ENCODE measurements at regions not wholly inside any gene's neighbourhood (a gene's known extent, or its start where the extent isn't known, plus 50 kb on each side); places are given as distances from the start of the nearest gene placed in this dataset.
A peak's percentile ranks its signal among the peaks of the same experiment; 100 is the strongest.
"Not testable (repeated sequence)": the region's sequence is repeated elsewhere in the genome, so short reads cannot be mapped to it uniquely, and the experiment has no call there.

- peak; percentile 64 for DNase-seq
These were observed 99.9 kb downstream of the ANKRD18B start for GRCh38 chr9:33623658-33624586.

GRCh38 chr9:33628318-33628717 lies 104.3 kb downstream of the ANKRD18B start:
- DNase-seq, result not testable (repeated sequence)

GRCh38 chr9:33628865-33629410 lies 104.9 kb downstream of the ANKRD18B start:
- DNase-seq, result peak; percentile 47

DNA sequence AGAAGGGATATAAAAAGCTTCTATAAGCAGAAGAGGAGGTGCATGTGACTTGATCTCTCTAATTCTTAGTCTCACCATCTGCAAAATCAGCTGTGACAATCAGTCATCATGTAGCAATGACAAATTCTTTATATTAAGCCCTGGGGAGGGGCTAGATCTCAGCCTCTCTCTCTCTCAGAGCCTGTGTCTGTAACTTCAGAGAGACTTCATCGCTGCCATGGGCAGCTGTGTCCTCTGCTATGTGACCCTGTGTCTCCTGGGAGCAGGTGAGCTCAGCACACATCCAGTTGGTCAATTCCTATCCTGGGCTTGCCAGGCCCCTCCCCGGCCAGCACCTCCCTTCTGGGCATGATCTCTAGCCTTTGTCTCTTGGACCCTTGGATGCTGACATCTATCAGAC lies 109.6 kb downstream of the ANKRD18B start:
- no peak for DNase-seq

GRCh38 chr9:33637881-33638280 lies 113.8 kb downstream of the ANKRD18B start:
- no peak for DNase-seq

DNA sequence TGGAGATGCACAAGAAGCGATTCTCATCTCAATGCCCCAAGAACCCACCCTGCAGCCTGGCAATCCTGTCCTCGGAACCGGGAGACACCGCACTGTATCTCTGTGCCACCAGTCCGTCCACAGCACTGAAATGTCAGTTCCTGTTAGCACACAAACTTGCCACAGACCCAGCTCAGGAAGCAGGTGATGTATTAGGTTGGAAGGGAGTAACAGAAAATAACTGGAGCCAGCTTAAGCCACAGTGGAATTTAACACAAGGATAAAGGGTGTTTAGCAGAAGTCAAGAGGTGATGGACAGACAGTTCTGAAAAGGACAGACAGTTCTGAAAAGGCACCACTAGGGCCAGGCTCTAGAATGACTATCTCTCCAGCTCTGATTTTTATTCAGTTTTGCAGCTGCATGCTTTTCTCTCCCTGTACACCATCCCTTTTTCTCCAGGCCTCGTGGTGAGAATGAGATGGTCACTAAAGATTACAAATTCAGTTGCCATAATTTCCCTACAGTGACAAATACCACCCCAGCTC lies 114.4 kb downstream of the ANKRD18B start:
- no peak for DNase-seq

DNA sequence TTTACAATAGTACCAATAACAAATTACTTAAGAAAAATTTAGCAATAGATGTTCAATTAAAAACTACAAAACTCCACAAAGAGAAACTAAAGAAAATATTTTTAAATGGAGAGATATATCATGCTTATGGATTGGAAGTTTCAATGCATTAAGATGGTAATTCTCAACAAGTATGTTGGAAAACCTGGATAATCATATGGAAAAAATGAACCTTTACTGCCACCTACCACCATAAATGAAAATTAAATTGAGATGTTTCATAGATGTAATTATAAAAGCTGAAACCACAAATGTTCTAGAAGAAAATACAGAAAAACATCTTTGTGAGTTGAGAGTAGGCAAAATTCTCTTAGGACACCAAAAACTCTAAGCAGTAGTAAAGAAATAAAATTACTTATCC lies 121.7 kb downstream of the ANKRD18B start:
- no peak for DNase-seq

DNA sequence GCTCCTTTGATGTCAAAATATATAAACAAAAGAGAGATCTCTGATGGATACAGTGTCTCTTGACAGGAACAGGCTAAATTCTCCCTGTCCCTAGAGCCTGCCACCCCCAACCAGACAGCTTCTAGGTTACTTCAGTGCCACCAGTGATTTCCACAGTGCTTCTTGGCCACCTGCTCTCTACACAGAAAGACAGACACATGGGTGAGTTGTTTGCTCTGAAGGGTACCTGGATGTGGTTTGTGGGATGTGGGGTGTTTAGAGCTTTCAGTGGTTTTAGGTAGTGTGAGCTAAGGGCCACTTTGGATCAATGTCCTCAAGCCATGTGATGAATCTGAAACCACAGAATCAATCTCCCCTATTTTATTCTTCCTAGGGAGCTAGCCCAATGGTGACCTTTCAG lies 125.4 kb downstream of the ANKRD18B start:
- DNase-seq, result no peak

DNA sequence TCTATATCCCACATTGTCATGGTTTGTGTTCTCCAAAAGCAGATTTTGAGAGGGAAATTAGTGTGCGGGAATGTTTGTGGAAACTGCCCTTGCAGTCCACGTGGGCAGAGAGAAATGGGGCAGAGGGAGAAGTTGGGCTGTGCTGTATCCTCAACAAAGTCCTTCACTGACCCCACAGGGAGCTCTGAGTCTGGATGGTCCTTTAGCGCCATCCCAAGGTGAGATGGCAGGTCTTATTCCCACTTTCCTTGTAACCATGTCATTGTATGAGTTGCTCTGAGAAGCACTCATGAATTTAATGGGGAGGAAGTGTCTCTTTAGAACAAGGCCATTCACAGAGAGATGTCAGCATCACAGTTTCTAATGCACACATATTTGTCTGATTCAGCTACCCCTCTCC lies 127.1 kb downstream of the ANKRD18B start:
- no peak for DNase-seq

DNA sequence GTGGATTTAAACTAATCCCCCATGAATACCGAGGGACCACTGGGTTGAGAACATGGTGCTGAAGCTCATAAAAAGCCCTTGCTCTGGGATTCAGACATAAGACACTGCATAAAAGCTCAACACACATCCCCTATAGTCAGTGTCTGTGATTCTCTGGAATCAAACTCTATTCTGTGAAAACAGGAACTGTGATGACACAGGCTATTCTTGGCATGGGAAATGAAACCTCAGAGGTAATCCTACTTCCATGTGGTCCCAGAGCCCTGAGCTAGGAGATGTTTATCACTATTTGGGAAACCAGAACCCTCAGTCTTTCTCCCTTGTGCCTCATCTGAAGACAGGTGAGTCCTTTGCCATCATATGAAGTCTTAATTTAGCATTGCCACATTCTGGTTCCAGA lies 135.4 kb upstream of the PRSS3 start:
- DNase-seq, result no peak

DNA sequence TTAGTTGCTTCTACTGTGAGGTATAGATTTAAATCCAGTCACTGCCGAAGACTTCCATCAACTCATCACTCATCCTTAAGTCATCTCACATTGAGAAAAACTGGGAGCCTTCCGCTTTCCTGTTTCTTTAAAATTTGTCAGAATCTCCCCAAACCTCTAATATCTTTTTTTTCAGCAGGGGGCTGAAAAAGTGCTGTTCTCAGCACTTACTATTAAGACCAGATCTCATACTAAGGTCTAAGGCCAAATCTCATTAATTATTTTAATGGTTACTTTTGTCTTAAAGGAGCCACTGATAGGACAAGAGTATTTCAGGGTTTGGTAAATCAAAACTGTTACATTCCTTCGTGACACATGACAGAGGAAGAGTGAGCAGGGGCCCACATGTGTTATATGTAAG lies 134.6 kb upstream of the PRSS3 start:
- no peak for DNase-seq

DNA sequence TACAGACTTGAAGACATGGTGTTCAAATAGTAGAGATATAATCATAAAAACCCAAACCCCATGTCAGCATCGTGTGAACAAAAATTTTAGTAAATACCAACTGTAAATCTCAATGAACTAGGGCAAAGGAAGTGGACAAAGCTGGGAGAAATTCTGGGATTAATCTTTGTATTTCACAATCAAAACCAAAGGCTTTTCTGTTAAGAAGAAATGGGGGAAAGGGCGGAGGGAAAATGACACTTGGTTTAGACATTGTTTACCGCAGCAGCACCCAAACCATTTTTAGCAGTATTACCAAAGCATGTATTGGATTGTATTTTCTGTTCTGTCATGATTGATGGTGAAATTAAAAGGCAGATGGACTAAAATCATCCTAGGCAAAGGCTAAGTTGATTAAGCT lies 134.2 kb upstream of the PRSS3 start:
- DNase-seq, result no peak

DNA sequence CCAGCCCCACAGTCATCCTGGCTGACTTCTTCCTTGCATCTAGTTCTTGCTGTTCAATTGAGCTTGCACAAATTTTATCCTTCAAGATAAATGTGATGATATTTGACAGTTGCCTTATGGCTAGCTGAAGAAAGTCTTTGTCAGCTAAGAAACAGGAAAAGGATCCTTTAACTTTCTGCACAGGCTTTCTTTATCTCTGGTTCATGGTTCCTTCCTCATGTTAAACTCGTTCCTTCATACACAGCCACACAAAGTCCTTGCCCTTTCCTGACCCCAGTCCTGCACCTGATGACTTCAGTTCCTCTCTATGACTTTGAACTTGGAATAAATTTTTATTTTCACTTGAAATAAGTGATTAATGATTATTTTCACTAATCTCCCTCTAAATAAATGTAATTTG lies 132.5 kb upstream of the PRSS3 start:
- DNase-seq, result no peak

DNA sequence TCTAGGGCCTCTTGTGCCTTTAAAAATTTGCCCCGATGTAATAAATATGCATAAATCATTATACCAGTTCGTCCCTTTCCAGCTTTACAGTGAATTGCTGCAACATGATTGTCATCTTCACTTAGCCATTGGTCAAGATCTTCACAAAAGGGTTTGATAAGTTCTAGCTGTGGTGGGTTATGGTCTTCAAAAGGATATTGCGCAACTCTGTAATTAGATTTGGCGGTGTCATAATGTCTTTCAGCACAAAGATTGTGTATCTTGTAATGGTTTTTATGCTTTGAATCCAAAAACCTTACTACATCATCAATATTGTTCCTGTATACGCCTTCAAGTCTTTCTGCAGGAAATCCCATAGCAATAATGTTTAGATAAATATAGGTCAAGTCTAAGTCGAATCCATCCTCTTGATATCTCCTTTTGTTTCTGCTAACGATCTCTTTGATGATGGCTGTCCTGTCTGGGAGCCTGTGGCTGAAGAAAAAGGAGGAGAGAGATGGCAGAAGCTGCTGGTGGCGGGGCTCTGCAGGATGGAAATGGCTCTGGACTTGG lies 119.1 kb upstream of the PRSS3 start:
- not testable (repeated sequence) for DNase-seq

DNA sequence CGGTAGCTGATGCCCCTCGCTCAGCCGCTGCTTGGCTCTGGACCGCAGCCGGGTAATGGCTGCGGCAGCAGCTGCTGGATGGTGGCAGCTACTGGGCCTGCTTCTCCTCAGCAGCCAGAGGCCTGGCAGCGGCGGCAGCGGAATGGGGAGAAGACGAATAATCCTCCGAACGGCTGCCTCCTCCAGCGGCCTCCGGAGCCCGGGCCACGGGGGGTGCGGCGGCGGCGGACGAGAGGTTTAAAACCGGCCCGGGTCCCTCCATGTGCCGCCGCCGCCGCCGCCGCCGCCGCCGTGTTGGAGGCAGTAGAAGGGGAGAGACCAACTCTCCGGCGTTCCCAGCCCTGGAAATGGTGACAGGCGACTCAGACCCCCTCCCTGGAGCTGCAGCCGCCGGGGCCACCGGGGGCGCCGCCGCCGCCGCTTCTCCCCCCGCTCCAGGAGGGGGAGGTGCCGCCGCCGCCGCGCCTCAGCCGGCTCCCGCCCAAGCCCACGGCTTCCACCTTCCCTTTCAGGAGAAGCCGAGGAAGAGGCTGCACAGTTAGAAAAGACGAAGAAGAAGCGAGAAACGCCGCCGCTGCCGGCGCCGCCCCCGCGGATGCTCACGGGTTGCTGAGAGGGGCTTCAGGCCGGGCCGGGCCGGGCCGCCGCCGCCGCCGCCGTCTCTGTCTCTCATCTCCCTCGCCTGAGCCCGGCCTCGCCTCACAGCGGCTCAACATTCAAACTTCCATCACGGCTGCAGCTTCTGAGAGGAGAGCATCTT lies 118.4 kb upstream of the PRSS3 start:
- peak; percentile 19 for DNase-seq

- DNase-seq, result no peak
These were observed 117.9 kb upstream of the PRSS3 start for GRCh38 chr9:33677506-33677809.

DNA sequence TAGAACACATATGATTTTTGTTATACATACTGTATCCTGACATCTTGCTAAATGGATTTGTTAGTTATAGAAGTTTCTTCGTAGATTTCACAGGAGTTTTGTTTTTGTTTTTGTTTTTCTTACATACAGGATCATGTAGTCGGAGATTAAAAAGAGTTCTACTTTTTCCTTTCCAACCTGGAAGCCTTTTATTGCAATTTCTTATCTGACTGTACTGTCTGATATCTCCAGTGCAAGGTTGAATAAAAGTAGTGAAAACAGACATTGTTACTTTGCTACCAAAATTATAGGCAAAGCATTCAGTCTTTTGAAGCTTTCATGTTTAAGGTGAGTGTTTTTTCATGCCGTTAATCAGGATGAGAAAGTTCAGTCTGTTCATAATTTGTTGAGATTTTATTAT lies 117.4 kb upstream of the PRSS3 start:
- DNase-seq, result no peak

DNA sequence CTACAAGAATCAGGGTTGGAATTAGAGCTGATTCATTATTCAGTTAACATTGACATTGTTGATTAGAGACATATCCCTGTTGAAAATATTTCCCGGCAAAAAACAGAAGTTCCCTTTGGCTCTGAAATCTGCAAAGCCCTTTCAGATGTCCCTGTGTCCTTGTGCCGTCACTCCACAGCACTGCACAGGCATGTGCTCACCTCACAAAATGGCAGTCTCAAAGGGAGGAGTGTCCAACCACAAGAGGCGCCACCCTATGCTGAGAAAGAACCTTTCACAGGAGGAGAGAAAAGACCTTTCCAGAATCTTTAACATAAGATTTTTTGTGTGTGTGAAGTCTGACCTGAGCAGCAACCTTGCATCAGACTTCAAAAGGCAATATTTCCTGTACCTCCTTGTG lies 112.8 kb upstream of the PRSS3 start:
- DNase-seq, result no peak

GRCh38 chr9:33684831-33685230 lies 110.5 kb upstream of the PRSS3 start:
- no peak for DNase-seq

DNA sequence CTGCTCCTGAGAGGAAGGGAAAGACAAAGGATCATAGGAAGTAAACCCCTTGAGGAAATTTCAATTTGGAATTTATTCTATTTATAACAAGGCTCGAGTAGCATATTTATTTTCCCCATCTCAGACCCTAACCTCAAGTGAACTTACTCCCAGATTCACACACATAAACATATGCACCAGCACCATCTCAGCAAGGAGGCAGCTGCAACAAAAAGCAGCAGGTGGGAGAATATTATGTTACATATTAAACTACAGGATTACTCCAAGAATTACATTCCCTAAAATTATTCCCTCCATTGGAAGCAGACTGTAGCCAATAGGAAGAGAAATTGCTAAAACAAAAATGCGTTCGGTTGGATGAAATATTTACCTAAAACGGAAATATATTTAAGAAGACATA lies 108.4 kb upstream of the PRSS3 start:
- no peak for DNase-seq

GRCh38 chr9:33687779-33688178 lies 107.6 kb upstream of the PRSS3 start:
- DNase-seq, result no peak

DNA sequence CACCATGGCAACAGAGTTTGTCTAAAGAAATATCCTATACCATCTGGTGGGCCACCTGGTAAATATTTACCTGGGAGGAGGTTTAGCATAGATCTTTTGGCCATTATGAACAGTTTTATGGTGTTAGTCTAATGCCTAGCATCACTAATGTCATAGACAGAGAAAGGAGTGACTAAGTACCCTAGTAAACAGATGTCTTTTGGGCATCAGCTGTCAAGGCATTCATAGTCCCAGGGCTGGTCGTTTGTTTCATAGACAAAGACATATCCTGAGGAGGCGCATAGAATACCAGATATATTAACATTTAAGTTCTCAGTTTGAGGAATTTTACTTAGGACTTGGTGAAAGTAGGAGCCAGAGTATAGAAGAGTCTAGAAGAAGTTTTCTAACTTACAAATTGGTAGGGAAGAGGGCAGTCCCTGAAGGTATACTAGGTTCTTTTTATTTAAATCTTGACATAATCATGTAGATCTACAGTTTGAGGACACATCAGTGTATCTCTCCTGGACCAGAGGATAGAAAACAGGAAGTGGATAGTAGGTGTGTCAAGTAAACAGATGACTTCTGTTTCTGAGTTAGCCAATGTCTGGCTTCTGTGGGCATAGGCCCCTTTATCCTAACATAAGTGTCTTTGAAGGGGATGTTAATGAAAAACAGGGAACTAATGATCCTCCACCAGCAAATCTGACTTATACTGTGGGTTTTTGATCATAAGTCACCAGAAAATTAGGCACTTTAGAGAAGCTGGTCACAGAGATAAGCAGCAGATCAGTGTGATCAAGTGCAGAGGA lies 105.0 kb upstream of the PRSS3 start:
- DNase-seq, result no peak

GRCh38 chr9:33695299-33695698 lies 100.1 kb upstream of the PRSS3 start:
- DNase-seq, result no peak

Measured in activated naive CD4-positive, alpha-beta T cell treated with anti-CD3 and anti-CD28 coated beads, Interleukin-2, amount 50 U/mL, for 16 hours (primary cell).